NOMO-1 (cell line): ENCODE measurements at regions not wholly inside any gene's neighbourhood (a gene's known extent, or its start where the extent isn't known, plus 50 kb on each side); places are given as distances from the start of the nearest gene placed in this dataset.
"Not testable (repeated sequence)": the region's sequence is repeated elsewhere in the genome, so short reads cannot be mapped to it uniquely, and the experiment has no call there.

Source experiments
- DNase-seq, 2 experiments: peaks; one replicate each; lab custom pipeline; 2025; ENCODE audit not compliant: unreplicated experiment in 2 of 2; lab: John Stamatoyannopoulos, UW

DNA sequence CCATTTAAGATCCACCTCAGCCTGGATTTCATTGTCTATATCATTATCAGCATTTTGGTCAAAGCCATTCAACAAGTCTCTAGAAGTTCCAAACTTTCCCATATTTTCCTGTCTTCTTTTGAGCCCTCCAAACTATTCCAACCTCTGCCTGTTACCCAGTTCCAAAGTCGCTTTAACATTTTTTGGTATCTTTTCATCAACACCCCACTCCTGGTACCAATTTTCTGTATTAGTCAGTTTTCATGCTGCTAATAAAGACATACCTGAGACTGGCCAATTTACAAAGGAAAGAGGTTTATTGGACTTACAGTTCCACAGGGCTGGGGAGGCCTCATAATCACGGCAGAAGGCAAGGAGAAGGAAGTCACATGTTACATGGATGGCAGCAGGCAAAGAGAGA is 982.9 kb downstream of the TAF11L14 start:
- DNase-seq, result not testable (repeated sequence)

DNA sequence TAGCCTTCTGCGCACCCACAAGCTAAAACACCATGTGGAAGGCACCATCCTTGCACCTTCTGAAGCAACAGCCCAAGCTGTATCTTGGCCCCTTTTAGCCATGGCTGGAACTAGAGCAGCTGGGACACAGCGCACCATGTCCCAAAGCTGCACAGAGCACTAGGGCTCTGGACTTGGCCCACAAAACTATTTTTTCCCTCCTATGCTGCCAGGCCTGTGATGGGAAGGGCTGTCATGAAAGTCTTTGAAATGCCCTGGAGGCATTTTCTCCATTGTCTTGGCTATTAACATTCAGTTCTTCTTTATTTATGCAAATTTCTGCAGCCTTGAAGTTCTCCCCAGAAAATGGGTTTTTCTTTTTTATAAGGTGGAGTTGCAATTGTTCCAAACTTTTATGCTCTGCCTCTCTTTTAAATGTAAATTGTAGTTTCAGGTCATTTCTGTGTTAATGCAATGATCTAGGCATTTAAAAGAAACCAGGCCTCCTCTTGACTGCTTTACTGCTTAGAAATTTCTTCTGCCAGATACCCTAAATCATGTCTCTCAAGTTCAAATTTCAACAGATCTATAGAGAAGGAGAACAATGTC is 996.3 kb downstream of the TAF11L14 start:
- DNase-seq, result no peak

DNA sequence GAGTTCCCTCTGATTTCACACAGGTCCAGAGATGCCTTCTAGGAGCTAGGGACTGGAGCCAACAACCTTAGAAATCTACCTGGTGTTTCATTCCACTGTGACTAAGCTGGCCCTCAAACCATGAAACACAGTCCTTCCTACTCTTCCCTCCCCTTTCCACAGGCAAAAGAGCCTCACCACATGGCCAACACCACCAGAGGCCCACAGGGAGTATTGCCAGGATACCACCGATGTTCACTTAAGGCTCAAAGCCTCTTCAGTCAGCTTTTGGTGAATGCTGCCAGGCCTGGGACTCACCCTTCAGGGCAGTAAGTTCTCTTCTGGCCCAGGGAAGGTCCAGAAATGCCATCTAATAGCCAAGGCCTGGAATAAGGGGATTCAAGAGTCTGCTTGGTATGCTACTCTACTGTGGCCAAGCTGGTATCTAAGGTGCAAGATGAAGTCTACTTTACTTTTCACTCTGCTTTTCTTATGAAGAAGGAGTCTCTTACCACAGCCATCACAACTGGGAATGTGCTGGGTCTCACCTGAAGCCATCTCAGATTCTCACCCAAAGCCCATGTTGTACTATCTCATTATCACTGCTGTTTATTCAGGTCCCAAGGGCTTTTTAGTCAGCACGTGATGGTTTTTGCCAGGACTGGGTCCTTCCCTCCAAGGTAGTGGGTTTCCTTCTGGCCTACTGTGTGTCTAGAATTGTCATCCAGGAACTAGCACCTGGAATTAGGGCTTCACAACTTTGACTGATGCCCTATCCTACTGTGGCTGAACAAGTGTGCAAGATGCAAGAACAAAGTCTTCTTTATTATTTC is 1018.4 kb downstream of the TAF11L14 start:
- no peak for DNase-seq

DNA sequence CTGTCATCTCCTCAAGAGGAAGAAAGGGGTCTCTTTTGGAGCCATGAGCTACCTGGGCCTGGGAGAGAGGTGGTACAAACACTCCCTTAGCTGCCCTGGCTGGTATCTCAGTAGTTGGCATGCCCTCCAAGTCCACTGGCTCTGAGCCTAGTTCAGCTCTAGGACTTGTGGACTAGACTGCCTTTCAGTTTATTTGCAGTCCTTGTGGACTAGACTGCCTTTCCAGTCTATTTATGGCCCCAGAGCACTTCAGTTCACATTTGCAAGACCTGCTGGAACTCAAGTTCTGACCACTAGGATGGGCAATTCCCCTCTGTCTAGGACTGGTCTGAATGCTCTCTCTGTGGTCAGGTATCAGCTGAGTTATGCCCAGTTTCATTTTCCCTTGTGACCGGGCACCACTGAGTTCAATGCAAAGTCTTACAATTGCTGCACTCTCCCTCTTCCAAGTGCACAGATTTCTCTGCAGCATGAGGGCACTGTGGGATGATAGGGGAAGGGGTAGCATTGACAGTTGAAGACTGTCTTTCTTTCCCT is 1019.0 kb downstream of the TAF11L14 start:
- DNase-seq, result no peak

DNA sequence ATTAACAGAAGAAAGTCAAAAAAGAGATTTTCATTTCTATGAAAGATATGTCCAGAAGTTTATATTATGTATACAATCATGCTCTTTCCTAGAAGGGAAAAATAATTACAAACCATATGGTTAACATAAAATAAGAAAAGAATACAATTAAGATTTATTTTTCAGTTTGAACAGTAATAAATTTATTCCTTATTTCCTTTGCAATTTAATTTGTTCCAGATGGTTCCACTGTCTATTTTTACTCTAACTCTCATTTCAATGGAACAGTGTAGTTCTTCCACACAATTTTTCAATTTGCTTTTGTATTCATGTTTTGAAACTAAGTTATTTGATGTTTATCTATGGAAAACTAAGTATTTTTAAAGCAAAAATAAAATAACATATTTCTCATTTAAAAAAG is 1026.3 kb downstream of the TAF11L14 start:
- DNase-seq, result no peak

DNA sequence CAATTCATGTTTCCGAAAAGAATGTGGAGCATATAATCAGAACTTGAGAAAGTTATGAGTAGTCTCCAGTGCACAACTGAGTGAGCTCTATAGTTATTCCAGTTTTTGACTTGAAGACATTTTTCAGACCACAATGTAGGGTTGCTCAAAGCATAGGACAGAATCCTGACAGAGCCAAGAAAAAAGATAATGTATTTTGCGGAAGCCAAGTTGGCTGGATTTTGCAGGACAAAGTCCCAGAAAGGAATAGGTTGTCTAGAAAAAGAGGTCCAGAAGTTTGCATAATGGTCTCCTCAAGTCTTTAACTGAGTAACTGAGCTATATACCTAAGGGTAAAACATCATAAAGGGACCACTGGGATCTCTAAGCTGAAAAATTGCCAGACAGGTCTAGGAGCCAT is 1028.0 kb downstream of the TAF11L14 start:
- DNase-seq, result no peak

DNA sequence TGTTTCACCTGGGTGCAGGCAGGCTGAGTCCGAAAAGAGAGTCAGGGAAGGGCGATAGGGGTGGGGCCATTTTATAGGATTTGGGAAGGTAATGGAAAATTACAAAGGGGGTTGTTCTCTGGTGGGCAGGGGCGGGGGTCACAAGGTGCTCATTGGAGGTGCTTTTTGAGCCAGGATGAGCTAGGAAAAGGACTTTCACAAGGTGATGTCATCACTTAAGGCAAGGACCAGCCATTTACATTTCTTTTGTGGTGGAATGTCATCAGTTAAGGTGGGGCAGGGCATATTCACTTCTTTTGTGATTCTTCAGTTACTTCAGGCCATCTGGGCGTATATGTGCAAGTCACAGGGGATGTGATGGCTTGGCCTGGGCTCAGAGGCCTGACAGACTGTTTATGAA is 1040.0 kb downstream of the TAF11L14 start:
- DNase-seq, result not testable (repeated sequence)

DNA sequence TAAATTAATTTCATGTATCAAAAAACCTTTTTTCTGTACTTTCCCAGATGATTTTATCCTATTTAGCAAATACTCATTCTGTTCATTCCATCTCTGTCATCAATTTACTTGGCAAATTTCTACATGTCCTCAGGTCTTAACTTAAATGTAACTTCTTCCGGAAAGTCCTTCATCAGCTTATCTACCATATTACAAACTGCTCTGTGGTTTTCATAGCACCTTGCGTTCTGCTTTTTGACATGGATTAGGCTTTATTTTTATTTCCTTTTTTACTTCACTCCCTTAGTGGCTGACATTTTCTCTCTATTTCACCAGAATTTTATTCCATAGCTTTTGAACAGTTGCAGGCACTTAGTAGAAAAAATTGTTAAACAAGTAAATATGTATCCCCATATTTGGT is 1040.8 kb downstream of the TAF11L14 start:
- DNase-seq, result no peak

DNA sequence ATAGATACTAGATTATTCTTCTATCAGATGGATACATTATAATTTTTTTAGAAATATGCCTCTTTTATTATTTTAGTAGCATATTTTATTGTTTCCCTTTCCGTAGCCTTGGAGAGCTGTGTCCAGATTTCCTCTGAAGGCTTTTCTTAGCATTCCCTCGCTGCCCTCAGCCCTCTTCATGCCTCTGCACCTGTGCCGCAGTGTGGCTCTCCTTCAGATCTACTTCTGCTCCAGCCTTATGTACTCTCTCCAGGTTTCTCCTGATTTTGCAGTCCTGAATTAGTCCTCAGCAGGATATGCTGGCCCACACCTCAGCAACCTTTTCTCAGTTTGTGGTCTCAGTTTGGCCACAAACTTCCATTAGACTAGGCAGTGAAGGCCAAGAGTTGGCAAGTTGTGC is 1052.0 kb downstream of the TAF11L14 start:
- DNase-seq, result no peak

DNA sequence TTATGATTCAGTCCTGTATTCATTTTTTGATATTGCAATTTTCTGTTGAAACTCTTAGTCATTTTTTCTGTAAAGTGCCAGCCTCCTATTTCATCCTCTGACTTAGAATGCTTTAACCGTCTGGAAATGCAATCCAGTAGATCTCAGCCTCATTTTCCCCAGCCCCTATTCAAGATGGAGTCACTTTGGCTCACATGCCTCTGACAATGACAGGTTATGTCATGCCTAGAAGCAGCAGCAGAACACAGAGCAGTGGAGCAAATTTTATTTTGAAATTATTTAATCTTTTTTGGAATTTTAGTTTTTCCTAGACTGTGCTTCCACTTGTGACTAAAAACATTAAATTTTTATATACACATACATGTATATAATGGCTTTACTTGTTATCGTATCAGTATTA is 1053.2 kb downstream of the TAF11L14 start:
- DNase-seq, result no peak

DNA sequence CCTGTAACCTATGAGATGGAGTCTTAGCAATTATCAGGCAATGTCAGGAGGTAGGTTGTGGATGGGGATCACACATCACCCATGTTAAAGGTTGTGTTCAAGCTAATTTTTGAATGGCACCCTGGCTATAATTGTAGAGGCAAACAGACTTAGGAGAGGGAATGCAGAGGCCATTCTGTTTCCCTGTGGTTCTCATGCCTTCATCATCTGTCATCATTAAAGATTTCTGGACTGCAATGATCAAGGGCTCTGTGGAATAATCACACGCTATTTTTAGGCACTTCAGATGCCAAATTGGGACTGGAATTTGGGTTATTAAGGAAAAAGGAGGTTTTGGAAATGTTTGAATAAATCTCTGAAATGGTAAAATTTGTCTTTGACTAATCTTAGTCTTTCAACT is 1065.4 kb downstream of the TAF11L14 start:
- no peak for DNase-seq

DNA sequence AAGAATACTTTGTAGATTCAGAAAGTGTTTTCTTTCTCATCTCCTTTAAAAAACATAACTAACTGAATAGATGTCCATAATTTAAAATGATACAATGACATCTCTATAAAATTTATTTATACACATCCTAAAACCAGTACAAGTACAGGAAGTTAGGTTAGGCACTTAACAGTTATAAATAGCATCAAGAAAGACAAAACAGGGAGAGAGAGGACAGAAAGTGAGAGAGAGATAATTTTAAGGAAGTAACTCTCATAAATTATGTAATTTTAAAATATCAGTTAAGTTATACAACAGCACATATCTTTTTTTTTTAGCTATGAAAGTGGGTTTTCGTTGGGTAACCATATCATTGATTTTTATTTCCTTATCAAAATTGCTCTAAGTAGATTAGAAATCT is 1068.6 kb downstream of the TAF11L14 start:
- peak; percentile 65 to 97 for DNase-seq

DNA sequence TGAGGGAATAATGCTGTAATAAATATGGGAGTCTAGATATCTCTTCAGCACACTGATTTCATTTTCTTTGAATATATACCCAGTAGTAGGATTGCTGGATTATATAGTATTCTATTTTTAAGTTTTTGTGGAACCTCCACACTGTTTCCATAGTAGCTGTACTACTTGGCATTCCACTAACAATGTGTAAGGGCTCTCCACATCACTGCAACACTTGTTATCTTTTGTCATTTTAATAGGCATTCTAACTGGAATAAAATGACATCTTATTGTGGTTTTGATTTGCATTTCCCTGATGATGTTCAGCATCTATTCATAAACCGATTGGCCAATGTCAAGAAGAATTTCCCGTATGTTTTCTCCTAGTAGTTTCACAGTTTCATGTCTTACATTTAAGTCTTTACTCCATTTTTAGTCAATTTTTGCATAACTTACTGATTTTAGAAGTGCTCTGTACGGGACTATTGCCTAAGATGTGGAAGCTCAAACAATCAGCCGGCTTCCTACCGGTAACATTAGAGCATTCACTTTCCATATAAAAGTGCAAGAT is 1078.8 kb downstream of the TAF11L14 start:
- DNase-seq, result peak in 1 of 2 experiments; percentile 41

DNA sequence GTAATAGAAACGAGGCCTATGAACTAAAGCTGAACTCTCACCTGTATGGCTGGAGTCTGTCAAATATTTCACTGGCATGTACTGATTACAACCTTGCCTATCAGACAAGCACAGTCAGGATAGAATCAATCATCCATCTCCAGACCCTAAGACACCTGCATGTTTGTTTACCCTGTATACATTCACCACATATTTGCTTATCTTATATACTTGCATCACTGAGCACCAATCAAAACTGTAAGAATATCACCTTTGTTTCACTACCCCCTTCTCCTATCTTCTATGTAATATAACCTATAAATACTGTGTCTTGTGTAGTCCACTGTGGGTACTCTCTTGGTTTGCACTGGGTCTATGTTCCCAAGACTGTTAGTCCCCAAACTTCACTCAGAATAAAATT is 1085.7 kb downstream of the TAF11L14 start:
- DNase-seq, result no peak

DNA sequence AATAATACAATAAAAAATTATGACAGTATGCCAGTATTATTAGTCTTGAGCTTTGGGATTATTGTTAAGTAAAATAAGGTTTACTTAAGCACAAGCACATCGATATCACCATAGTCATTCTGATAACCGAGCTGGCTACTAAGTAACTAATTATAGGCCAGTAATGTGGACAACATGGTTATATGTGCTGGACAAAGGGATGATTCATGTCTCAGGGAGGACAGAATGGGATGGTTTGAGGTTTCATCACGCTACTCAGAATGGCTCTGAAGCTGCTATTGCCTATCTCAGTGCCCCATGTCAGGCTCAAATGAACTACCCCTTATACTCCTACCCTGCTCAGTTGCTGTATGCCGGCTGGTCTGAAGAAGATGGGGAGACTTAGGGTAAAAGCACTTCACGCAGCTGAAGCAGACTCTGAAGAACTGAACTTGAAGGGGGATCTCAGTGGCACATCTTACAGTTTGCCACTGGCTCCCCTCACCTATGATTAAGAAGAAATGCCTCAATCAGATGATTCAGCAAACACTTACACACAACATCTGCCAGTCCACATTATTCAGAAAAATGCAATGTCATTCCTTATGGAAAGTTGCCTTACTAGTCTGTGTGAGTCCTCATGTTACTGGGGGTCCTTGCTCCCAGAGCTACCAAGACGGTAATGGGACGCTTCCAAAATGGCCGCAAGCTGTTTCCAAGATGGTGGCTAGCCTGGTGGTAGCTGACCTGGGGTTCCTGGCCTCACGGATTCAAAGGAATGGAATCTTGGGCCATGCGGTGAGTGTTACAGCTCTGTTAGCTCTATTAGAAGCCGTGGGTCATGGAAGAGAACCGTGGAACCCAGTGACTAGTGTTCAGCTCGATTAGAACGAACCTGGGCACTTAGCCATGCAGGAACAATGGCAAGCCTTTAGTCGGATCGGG is 1098.6 kb downstream of the TAF11L14 start:
- no peak for DNase-seq

DNA sequence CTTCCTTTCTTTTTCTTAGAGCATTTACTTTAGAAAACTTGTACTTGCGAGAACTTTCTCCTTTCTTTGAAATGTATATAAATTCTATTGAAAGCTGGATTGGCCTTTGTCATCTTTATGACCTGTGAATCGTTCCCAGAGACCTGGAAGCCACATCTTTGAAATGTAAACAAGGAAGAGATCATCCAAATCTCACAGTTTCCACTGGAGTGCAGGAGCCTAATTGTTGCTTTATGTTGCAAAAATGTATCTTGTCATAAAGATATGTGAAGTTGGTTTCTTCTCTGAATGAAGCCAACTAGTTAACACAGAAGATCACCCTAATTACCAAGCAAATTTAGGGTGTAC is 1101.8 kb downstream of the TAF11L14 start:
- DNase-seq, result no peak

DNA sequence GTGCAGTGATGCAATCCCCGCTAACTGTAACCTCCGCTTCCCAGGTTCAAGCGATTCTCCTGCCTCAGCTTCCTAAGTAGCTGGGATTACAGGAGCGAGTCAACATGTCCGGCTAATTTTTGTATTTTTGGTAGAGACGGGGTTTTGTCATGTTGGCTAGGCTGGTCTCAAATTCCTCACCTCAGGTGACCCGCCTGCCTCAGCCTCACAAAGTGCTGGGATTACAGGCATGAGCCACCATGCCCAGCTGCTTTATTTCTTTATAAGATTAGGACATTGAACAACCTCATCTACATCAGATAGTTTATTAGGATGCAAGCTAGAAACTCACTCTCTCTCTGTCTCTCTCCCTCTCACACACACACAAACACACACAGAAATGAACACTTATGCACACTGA is 1102.5 kb downstream of the TAF11L14 start:
- DNase-seq, result not testable (repeated sequence)

DNA sequence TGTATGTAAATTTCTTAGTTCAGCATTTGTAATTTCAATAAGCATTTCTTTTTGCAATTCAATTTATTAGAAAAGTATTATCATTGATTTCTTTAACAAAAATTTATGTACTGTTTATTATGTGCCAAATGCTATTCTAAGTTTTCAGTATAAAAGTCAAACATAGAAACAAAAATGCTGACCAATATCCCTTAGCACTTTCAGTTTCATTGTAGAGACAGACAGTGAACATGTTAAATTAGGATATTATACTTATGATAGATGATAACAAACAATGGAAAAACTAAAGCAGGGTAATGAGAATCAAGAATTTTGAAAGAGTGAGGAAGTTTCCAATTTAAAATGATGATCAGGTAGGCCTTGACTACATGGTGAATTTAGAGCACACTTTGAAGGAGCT is 1106.0 kb downstream of the TAF11L14 start:
- DNase-seq, result no peak

DNA sequence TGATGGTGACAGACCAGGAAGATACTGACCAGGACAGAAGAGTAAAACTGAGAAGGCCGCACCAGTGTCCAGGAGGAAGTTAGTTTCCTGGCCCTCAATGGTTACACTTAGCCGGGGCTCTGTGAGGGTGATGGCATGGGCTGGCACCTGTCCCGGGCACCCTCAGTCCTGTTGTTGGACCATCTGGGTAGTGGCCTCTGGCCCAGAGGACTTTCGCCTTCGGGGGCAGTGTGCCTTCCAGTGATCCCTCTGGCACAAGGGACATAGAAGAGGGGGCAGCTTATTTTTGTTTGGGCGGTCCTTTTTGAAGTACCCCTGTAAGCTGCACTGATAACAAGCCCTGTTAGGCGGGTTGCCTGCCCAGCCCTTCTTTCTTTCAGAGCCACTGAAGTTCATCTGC is 1108.6 kb downstream of the TAF11L14 start:
- no peak for DNase-seq

DNA sequence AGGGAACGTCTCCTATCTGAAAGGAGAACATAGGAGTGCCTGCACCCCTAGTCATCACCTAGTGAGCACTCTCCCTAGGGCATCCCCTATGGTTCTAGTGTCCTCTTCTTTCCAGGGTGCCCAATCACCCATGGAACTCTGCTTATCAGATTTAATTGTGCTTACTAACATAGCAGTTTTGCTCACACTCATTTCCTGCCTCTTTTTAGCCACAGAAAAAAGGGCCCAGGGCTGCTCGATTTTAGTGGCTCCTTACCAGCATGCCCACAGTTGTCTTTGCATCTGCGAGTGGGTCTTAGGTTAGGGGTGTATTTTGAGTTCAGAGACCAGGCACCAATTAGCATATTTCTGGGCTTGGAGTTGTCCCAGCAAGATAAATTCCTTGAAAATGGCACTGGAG is 1110.2 kb downstream of the TAF11L14 start:
- DNase-seq, result no peak
